C4-2B (cell line): ENCODE measurements at regions not wholly inside any gene's neighbourhood (a gene's known extent, or its start where the extent isn't known, plus 50 kb on each side); places are given as distances from the start of the nearest gene placed in this dataset.

Source experiments
- H3K27ac ChIP-seq: fragments of 450-650 bp; 2 replicates; pipeline ENCODE4 v1.5.1; 2017
- ZFX ChIP-seq: fragments of 450-650 bp; IDR thresholded peaks from 2 replicates; pipeline ENCODE4 v1.6.1; 2017
- TF ChIP-seq, protein P1 (sequence below): fragments of 450-650 bp; conservative IDR thresholded peaks from 2 replicates; pipeline ENCODE4 v1.5.1; 2017; ENCODE audit warnings: mild to moderate bottlenecking

GRCh38 chr7:19369182-19369581, 224.0 kb upstream of the FERD3L start:
- TF ChIP-seq, protein P1, sequence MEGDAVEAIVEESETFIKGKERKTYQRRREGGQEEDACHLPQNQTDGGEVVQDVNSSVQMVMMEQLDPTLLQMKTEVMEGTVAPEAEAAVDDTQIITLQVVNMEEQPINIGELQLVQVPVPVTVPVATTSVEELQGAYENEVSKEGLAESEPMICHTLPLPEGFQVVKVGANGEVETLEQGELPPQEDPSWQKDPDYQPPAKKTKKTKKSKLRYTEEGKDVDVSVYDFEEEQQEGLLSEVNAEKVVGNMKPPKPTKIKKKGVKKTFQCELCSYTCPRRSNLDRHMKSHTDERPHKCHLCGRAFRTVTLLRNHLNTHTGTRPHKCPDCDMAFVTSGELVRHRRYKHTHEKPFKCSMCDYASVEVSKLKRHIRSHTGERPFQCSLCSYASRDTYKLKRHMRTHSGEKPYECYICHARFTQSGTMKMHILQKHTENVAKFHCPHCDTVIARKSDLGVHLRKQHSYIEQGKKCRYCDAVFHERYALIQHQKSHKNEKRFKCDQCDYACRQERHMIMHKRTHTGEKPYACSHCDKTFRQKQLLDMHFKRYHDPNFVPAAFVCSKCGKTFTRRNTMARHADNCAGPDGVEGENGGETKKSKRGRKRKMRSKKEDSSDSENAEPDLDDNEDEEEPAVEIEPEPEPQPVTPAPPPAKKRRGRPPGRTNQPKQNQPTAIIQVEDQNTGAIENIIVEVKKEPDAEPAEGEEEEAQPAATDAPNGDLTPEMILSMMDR, result no peak
- no peak for TF ChIP-seq ZFX
- no peak overlapping the region for H3K27ac ChIP-seq

GRCh38 chr7:19368491-19368925, 223.3 kb upstream of the FERD3L start:
- no peak overlapping the region for H3K27ac ChIP-seq
- TF ChIP-seq ZFX, result no peak
- TF ChIP-seq, protein P1, result no peak

DNA sequence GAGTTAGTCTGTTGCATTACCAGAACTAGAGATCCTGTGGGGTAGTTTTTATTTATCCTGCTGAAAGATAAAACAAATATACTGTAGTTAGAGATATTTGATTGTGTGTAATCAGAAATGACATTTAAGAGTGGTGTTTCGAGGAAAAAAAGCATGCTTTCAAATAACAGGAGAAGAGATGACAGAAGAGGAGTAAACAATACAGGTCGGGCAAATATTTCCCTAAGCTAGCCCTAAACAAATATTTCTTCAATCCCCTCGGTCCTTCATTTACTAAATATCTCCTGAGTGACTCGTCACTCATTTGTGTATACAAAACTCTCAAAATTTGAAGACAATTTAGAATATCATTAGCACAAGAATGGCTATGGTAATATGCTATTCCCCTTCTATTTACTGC, 219.7 kb upstream of the FERD3L start:
- H3K27ac ChIP-seq, result no peak overlapping the region

GRCh38 chr7:19362099-19362498, 216.9 kb upstream of the FERD3L start:
- TF ChIP-seq, protein P1, result no peak
- TF ChIP-seq ZFX, result no peak
- no peak overlapping the region for H3K27ac ChIP-seq

More for the DNA sequence above, 219.7 kb upstream of the FERD3L start:
- no peak for TF ChIP-seq ZFX
- TF ChIP-seq, protein P1, result no peak

DNA sequence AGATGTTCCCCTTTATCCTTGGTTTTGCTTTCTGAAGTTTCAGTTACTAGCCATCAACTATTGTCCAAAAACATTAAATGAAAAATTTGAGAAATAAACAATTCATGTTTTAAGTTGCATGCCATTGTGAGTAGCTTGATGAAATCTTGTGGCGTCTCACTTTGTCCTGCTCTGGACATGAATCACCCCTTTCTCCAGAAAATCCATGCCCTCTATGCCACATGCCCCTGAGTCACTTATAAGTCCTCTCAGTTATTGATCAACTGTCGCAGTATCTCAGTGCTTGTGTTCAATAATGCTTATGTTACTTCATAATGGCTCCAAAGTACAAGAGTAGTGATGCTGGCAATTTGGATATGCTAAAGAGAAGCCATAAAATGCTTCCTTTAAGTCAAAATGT, 208.0 kb upstream of the FERD3L start:
- TF ChIP-seq ZFX, result no peak
- TF ChIP-seq, protein P1, result no peak
- H3K27ac ChIP-seq, result no peak overlapping the region

DNA sequence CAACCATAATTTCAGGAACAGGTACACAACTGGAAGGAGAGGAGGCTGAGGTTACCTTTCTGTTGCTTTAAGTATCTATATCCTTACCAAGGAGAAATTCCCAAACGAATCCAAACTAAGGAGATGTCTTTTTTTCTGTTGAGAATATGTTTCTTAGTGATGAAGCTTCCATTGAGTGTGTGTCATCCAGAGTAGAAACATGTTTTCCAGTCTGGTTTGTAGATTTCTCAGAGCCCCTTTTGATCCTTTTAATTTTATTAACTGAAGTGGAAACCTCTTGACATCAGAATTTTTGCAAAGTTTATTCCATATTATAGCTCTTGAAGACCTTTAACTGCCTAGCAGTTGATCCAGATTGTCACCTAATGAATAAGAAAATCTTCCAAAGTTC, 207.1 kb upstream of the FERD3L start:
- no peak overlapping the region for H3K27ac ChIP-seq
- TF ChIP-seq, protein P1, result no peak

GRCh38 chr7:19351341-19352304, 206.4 kb upstream of the FERD3L start:
- TF ChIP-seq ZFX, result no peak
- TF ChIP-seq, protein P1, result no peak
- H3K27ac ChIP-seq, result no peak overlapping the region
